A549 (cell line): ENCODE measurements at regions not wholly inside any gene's neighbourhood (a gene's known extent, or its start where the extent isn't known, plus 50 kb on each side); places are given as distances from the start of the nearest gene placed in this dataset.

ENCODE experiments used
- EP300 ChIP-seq, 2 experiments: fragments of >200 bp; sonication (Bioruptor Twin); formaldehyde crosslinking; IDR thresholded peaks; 2 replicates in 1 of 2; 3 replicates in 1 of 2; pipeline ENCODE4 v1.6.1; 2016 to 2017
- FOSL2 ChIP-seq, 2 experiments: fragments of 450-650 bp in 1 of 2; fragments of >200 bp in 1 of 2; sonication (Bioruptor Twin) in 1 of 2; formaldehyde crosslinking; IDR thresholded peaks; 2 replicates each; pipeline versions ENCODE4 v1.5.0 to v1.6.1; 2016 to 2020; ENCODE audit warnings: mild to moderate bottlenecking in 1 of 2, moderate library complexity in 1 of 2
- TF ChIP-seq, protein P1 (sequence below): fragments of >200 bp; sonication (Bioruptor Twin); formaldehyde crosslinking; IDR thresholded peaks from 3 replicates; pipeline ENCODE4 v1.5.1; 2016

- TF ChIP-seq, protein P1, sequence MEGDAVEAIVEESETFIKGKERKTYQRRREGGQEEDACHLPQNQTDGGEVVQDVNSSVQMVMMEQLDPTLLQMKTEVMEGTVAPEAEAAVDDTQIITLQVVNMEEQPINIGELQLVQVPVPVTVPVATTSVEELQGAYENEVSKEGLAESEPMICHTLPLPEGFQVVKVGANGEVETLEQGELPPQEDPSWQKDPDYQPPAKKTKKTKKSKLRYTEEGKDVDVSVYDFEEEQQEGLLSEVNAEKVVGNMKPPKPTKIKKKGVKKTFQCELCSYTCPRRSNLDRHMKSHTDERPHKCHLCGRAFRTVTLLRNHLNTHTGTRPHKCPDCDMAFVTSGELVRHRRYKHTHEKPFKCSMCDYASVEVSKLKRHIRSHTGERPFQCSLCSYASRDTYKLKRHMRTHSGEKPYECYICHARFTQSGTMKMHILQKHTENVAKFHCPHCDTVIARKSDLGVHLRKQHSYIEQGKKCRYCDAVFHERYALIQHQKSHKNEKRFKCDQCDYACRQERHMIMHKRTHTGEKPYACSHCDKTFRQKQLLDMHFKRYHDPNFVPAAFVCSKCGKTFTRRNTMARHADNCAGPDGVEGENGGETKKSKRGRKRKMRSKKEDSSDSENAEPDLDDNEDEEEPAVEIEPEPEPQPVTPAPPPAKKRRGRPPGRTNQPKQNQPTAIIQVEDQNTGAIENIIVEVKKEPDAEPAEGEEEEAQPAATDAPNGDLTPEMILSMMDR = no peak
- TF ChIP-seq FOSL2 (IDR thresholded peaks at IDR 0.05) (no peak), FOSL2 (CRISPR knock-in tag; IDR thresholded peaks at IDR 0.05) (no peak), EP300 (IDR thresholded peaks at IDR 0.05) (no peak)
These were observed 538.1 kb downstream of the C12orf50 start for GRCh38 chr12:87491089-87491488.
